ENCODE measurements at regions not wholly inside any gene's neighbourhood (a gene's known extent, or its start where the extent isn't known, plus 50 kb on each side); places are given as distances from the start of the nearest gene placed in this dataset.

- TF ChIP-seq, protein P1, sequence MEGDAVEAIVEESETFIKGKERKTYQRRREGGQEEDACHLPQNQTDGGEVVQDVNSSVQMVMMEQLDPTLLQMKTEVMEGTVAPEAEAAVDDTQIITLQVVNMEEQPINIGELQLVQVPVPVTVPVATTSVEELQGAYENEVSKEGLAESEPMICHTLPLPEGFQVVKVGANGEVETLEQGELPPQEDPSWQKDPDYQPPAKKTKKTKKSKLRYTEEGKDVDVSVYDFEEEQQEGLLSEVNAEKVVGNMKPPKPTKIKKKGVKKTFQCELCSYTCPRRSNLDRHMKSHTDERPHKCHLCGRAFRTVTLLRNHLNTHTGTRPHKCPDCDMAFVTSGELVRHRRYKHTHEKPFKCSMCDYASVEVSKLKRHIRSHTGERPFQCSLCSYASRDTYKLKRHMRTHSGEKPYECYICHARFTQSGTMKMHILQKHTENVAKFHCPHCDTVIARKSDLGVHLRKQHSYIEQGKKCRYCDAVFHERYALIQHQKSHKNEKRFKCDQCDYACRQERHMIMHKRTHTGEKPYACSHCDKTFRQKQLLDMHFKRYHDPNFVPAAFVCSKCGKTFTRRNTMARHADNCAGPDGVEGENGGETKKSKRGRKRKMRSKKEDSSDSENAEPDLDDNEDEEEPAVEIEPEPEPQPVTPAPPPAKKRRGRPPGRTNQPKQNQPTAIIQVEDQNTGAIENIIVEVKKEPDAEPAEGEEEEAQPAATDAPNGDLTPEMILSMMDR (conservative IDR thresholded peaks at IDR 0.05; ENCODE audit: low read depth in 2 of 2): no peak
- TF ChIP-seq, protein P2, sequence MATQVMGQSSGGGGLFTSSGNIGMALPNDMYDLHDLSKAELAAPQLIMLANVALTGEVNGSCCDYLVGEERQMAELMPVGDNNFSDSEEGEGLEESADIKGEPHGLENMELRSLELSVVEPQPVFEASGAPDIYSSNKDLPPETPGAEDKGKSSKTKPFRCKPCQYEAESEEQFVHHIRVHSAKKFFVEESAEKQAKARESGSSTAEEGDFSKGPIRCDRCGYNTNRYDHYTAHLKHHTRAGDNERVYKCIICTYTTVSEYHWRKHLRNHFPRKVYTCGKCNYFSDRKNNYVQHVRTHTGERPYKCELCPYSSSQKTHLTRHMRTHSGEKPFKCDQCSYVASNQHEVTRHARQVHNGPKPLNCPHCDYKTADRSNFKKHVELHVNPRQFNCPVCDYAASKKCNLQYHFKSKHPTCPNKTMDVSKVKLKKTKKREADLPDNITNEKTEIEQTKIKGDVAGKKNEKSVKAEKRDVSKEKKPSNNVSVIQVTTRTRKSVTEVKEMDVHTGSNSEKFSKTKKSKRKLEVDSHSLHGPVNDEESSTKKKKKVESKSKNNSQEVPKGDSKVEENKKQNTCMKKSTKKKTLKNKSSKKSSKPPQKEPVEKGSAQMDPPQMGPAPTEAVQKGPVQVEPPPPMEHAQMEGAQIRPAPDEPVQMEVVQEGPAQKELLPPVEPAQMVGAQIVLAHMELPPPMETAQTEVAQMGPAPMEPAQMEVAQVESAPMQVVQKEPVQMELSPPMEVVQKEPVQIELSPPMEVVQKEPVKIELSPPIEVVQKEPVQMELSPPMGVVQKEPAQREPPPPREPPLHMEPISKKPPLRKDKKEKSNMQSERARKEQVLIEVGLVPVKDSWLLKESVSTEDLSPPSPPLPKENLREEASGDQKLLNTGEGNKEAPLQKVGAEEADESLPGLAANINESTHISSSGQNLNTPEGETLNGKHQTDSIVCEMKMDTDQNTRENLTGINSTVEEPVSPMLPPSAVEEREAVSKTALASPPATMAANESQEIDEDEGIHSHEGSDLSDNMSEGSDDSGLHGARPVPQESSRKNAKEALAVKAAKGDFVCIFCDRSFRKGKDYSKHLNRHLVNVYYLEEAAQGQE (IDR thresholded peaks at IDR 0.05; ENCODE audit: unreplicated experiment): no peak
- TF ChIP-seq EZH2 (IDR thresholded peaks at IDR 0.05; ENCODE audit: low read depth, unreplicated experiment) (no peak), POLR2AphosphoS5 (IDR thresholded peaks at IDR 0.05; ENCODE audit: low read depth) (no peak), EZH2phosphoT487 (IDR thresholded peaks at IDR 0.05; ENCODE audit: unreplicated experiment) (no peak), CREB1 (CRISPR knock-in tag; IDR thresholded peaks at IDR 0.05; ENCODE audit: low read depth) (no peak), STAT1 (IDR thresholded peaks at IDR 0.05; ENCODE audit: unreplicated experiment) (no peak), JUNB (IDR thresholded peaks at IDR 0.05; ENCODE audit: unreplicated experiment) (no peak), ZNF114 (CRISPR knock-in tag; IDR thresholded peaks at IDR 0.05) (no peak), ZNF331 (CRISPR knock-in tag; IDR thresholded peaks at IDR 0.05; ENCODE audit: low read depth) (no peak)
- TF ChIP-seq, protein P3, sequence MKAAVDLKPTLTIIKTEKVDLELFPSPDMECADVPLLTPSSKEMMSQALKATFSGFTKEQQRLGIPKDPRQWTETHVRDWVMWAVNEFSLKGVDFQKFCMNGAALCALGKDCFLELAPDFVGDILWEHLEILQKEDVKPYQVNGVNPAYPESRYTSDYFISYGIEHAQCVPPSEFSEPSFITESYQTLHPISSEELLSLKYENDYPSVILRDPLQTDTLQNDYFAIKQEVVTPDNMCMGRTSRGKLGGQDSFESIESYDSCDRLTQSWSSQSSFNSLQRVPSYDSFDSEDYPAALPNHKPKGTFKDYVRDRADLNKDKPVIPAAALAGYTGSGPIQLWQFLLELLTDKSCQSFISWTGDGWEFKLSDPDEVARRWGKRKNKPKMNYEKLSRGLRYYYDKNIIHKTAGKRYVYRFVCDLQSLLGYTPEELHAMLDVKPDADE (IDR thresholded peaks at IDR 0.05): no peak
These were observed 128.7 kb upstream of the ZC3H12C start for GRCh38 chr11:109964487-109964886.
